Dedifferentiated amniotic fluid mesenchymal stem cell (primary cell): ENCODE measurements at regions not wholly inside any gene's neighbourhood (a gene's known extent, or its start where the extent isn't known, plus 50 kb on each side); places are given as distances from the start of the nearest gene placed in this dataset.
"Not testable (repeated sequence)": the region's sequence is repeated elsewhere in the genome, so short reads cannot be mapped to it uniquely, and the experiment has no call there.

Source experiments
- DNase-seq: peaks from one replicate; pipeline ENCODE4 v3.0.0-alpha.2; 2016; ENCODE audit errors: extremely low spot score

DNA sequence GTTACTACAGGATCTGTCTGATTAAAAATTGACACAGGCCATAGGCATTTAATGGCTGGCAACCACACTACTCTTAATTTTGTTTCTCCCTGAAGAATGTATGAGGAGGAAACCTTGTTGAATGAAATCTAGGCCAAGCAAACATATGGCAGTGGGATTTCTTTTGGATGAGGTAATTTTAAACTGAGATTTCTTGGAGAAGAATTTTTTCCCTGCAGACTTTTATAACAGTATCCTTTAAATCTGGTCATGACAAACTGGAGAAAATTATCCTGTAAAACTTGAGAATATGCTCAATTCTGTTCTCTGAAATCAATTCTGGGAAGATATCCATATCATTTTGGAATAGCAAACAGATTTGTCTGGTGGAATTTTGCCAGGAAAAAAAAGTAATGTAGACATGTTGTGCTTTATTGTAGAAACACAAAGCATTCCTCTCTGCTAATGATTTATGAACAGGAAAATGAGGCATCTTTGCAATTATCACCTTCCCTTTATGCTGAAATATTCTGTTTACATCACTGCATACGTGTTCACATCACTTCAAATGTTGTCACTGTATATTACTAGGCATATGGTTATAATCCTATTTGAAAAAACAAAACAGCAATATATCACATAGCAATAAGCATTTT, 108.3 kb upstream of the ARSJ start:
- DNase-seq, result peak; percentile 88

DNA sequence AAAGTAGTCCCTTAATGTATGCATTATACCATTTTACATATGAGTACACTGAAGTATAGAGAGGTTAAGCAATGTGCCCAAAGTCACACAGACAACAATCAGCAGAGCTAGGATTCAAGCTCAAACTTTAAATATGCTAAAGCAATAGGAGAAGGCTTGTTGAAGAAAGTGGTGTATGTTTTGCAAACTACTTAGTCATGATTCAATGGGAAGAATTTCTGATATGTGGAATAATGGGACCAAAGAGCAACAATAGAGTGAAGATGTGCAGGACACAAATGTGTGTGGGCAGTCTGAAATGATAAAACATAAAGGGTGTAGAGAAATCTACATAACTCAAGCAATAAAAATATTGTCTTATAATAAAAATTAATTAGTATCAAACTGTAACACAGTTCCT, 109.0 kb upstream of the ARSJ start:
- no peak for DNase-seq

DNA sequence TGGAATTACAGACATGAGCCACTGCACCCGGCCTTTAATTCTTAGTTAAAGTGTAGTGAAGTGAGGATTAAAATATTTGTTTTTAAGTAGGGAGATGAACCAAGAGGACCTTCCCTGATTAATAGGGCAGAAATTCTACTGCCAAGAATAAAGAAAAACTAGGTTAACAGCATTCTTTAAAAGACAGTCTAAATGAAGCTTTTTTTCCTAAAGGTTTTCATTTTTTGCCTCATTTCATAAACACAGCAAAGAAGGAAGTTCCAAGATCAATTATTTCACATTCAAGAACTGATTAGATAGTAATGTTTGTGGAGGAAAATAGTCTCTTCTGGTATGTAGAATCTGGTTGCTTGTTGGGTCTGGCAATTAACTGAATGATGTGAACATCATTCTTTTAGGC, 112.1 kb upstream of the ARSJ start:
- no peak for DNase-seq

DNA sequence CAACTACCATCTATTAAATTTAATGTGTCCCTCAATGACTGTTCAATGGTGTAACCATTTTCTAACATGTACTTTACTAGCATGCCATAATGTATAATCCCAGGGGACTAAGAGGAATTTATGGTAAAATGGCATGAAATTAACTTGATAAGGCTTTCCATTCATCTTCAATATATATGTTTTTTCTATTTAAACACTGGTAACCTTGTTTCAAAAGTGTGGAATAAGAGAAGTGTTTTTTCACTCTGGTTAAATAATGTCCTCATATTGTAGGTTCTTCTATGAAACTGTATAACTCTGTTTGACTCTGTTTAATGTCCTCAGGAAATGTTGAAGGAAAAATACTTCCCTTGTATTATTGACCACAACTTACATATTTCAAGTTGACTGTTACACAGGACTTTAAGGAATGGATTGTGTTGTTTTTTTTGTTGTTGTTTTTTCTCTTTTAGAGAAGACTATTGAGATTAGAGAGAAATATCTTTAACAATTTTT, 113.8 kb upstream of the ARSJ start:
- DNase-seq, result peak; percentile 24

DNA sequence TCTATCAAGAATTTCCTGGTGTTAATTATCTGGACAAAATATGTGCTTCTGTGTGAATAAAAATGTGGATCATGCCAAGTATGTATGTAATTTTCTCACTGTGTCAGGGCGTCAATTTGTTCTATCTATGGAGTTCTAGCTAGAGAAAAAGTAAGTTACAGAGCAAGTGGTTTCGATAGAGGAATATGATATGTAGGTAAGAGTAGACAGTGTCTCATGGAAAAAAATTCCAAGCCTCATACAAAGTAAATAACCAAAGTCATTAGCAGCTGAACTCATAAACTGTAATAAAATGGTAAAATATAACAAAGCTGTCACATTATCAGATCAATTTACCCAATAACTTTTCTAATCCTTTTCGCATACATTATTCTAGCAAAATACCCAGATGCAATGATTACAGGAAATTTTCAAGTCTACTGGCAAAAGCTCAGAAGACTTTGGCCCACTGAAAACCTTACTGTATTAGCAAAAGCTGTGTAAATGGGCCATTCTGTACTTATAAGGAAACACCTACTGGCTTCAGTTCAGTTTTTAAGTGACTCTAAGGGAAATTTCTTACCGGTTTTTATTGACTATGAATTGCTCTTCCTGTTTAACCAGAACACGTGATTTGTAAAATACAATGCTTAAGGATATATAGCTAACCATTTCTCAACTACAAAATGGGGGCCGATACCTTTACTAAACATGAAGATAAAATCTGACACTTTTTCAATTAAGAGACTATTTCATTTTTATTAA, 121.0 kb upstream of the ARSJ start:
- no peak for DNase-seq

DNA sequence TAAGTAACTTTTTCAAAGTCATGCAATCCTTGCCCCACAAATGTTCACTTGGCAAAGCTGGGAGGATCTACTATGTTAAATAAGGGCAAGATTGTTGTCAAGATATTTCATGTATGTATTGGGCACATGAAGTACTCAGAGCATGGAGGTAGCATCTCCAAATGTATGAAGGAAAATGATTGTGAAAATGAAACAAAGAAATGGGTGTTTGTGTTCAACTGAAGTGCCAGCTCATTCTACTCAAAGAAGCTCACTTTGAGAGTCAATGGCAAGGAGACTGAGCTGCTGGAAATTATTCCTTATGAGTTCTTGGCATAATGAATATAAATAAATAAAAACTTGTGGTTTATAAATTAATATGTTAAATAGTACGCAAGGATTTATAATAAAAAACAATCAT, 124.5 kb upstream of the ARSJ start:
- no peak for DNase-seq

- no peak for DNase-seq
Measured at GRCh38 chr4:114108869-114109268, 129.4 kb upstream of the ARSJ start.

DNA sequence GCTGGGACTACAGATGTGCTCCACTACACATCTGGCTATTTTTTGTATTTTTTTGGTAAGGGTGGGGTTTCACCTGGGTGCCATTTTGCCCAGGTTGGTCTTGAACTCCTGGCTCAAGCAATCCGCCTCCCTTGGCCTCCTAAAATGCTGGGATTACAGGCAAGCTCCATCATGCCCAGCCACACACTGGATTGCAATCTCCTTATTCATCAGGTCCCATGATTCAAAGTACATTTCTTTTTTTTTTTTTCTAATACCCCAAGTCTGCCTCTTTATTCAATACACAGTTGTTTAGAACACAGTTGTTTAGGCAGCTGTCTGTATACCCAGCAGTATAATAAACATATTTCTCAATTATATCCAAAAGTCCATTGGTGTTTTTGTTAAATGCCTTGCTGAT, 130.3 kb upstream of the ARSJ start:
- no peak for DNase-seq

DNA sequence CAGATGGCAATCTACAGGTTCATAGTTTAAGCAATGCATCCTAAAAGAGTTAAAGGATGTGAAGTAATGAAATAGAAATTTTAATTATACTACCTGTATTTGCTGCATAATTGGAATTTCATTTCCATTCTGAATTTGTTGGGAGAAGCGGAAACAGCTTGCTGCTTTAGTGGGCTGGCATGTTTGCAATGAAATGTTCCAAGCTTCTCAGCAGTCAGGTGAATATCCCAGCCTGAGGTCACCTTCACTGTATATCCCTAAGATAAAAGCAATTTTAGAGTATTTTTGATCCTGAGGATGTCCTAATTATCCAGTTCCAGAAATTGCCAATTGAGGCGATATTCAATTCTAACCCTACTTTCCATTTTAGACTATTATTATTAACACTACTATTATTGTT, 136.1 kb upstream of the ARSJ start:
- DNase-seq, result no peak

DNA sequence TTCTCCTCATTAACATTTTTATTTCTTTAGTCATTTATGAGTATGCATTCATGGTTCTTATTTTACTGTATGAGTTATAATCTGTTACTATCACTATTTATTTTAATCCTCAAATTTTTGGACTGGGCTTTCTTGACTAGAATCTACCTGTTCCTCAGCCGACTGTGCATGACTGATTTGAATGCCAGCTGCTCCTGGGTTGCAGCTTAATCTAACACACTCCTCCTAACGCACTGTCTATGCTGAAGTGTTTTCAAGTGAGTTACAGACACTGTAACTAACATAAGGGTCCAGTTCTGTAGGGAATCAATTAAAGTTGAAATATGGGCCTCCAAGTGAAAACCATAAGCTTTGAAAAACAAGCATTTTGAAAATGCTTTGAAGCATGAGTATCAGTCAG, 137.4 kb upstream of the ARSJ start:
- DNase-seq, result no peak

- no peak for DNase-seq
Measured at GRCh38 chr4:114121221-114121620, 141.8 kb upstream of the ARSJ start.

GRCh38 chr4:114132199-114132598, 152.8 kb upstream of the ARSJ start:
- DNase-seq, result no peak

DNA sequence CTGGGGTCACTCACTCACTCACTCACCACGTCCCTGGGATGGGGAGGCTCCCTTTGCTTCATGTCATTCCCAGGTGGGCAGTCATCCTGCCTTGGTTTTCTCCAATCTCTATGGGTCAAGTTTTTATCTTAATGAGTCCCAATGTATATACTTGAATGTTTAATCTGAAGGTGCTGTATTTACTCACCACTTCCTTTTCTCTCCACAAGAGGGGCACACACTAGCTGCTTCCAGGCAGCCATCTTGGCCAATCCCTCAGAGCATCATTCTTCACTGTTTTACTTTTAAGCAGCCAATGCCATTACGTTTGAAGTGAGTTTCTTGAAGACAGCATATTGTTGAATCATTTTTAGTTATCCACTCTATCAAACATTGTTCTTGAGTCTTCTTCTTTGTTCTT, 153.4 kb upstream of the ARSJ start:
- no peak for DNase-seq

GRCh38 chr4:114136069-114136468, 156.6 kb upstream of the ARSJ start:
- DNase-seq, result no peak

DNA sequence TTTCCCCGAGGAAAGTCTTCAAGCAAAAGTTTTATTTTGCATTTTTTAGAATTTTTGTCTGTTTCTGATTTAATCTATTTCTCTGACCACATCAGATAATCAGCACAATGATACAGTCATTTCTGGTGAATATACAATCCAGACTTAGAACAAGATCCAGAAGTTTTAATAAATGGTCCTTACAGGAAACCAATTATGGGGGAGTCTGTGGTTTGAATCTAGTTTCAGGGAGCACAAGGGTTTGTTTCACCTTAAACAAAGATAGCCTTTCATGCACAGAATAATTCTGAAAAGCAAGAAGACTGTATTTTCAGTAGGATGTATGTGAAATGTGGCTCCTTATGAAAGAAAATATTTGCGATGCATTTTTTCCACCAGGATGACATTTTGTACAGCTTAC, 158.5 kb upstream of the ARSJ start:
- no peak for DNase-seq

DNA sequence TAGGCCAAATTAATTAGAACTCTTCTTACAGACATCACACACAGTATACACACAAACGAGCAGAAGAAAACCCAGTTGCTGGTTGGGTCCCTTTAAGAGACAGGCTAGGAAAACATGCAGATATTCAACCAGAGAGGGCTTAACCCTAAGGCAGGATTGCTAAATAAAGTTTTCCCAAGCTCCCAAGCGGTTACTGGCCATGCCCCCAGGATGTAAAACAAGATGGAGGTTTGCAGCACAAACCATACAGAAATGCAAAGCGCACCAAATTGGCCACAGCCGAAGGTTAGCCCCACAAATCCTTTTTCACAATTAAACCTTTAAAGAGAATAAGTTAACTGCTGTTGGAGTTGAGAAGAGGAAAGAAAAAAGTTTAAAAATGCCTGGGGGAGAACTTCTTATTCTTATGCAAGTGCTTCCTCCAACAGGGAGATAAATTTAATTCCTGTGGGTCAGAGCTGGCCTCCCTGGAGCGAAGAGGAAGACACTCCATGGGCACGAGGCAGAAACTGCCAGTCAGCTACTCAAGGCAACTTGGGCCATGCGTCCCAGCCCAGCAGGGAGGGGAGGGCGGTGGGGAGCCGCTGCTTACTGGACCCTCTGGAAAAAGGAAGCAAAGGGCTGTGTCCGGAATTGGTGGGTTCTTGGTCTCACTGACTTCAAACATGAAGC, 167.6 kb upstream of the ARSJ start:
- no peak for DNase-seq

- DNase-seq, result not testable (repeated sequence)
Measured at GRCh38 chr4:114147619-114148208, 168.3 kb upstream of the ARSJ start.

DNA sequence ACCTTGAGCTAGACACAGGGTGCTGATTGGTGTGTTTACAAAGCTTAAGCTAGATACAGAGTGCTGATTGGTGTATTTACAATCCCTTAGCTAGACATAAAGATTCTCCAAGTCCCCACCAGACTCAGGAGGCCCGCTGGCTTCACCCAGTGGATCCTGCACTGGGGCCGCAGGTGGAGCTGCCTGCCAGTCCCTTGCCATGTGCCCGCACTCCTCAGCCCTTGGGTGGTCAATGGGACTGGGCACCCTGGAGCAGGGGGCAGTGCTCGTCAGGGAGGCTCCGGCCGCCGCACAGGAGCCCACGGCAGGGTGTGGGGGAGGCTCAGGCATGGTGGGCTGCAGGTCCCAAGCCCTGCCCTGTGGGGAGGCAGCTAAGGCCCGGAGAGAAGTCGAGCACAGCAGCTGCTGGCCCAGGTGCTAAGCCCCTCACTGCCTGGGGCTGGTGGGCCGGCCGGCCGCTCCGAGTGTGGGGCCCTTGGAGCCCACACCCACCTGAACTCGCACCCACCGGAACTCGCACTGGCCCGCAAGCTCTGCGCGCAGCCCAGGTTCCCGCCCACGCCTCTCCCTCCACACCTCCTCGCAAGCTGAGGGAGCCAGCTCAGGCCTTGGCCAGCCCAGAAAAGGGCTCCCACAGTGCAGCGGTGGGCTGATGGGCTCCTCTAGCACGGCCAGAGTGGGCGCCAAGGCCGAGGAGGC, 169.1 kb upstream of the ARSJ start:
- DNase-seq, result not testable (repeated sequence)

DNA sequence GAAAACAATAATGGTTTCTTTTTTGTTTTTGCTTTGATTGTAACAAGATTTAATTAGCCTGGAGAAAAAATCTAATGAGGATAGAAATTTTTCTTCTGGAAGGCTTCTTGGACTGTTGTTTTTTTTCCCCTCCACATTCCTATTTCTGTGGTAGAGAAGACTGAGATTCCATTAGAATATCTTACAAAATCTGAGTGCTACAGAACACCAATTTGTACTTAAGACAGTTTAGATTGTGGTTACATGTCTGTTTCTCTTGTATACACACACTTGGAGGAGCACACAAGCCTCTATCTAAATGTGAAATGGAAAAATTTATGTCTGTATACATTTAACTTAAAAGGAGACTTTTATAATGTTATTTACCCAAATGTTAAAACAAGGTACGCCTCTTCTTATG, 176.9 kb upstream of the ARSJ start:
- no peak for DNase-seq

GRCh38 chr4:114161809-114162208, 182.4 kb upstream of the ARSJ start:
- no peak for DNase-seq

DNA sequence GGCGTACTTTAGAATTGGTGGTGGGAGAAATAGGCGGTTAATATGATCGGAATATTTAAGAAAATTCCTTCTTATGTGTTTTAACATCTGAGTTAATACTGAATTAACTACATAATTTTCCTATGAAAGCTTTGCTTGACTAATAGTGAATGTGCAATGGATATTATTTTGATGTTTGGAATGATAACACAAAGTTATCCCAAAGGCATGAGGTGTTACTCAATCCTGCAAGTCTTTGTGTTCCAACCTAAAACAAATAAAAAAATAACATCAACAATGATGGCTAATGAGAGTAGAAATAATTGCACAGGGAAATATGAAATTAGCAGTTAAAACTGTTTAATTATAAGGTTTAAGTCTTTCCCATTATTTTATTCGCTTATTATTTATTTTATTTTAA, 183.6 kb upstream of the ARSJ start:
- no peak for DNase-seq

- no peak for DNase-seq
Measured at GRCh38 chr4:114173968-114174367, 194.5 kb upstream of the ARSJ start.
